HepG2 (cell line): ENCODE measurements at regions not wholly inside any gene's neighbourhood (a gene's known extent, or its start where the extent isn't known, plus 50 kb on each side); places are given as distances from the start of the nearest gene placed in this dataset.

Source experiments
- ATAC-seq: fragments of 200-7000 bp; cut with Tn5 transposase; 3 replicates; pipeline ENCODE4 v1.9.1; 2020; ENCODE audit warnings: mild to moderate bottlenecking, moderate library complexity
- BruUV-seq: library from RNA; stranded (reverse); fragments of 400-500 nt; replicated peaks from 2 replicates; lab custom pipeline; 2021; lab: Mats Ljungman, UMichigan
- CTCF ChIA-PET: fragments of 300-600 bp; formaldehyde crosslinking; extraction: SDS; loops from one replicate; lab custom pipeline; 2021; ENCODE audit warnings: low total read pairs, inconsistent platforms, low intra/inter-chr PET ratio; lab: Yijun Ruan, JAX
- POLR2A ChIA-PET: fragments of 350-600 bp; sonication (Branson Sonifier 250); formaldehyde crosslinking; loops from one replicate; lab custom pipeline; 2020; ENCODE audit warnings: antibody characterized with exemption, inconsistent platforms; lab: Yijun Ruan, JAX
- DNase-seq: peaks from one replicate; pipeline ENCODE4 v3.0.0-alpha.2; 2015; ENCODE audit warnings: low spot score
- FAIRE-seq: peaks from 3 replicates; lab custom pipeline; 2011; peaks lifted over from hg19 to GRCh38; lab: Jason Lieb, UNC
- H2AFZ ChIP-seq: one replicate; pipeline ENCODE4 v1.6.1; 2011; ENCODE audit warnings: low read length, inconsistent platforms
- H3K27ac ChIP-seq: fragments of 300-600 bp; 3 replicates; pipeline ENCODE4 v1.8.0; 2011; ENCODE audit warnings: mixed run types, mild to moderate bottlenecking, mixed read lengths, low read length, inconsistent platforms; ENCODE audit not compliant: insufficient read depth; ENCODE audit errors: extremely low read length
- H3K27me3 ChIP-seq, 2 experiments: fragments of 200-600 bp in 1 of 2; 2 replicates in 1 of 2; 3 replicates in 1 of 2; pipeline versions ENCODE4 v1.6.0 to v1.8.0; 2011; ENCODE audit warnings: low read length in 2 of 2, mild to moderate bottlenecking in 2 of 2, moderate library complexity in 2 of 2, inconsistent platforms in 1 of 2; ENCODE audit not compliant: insufficient read depth in 2 of 2, control insufficient read depth in 1 of 2
- H3K36me3 ChIP-seq, 2 experiments: fragments of 200-600 bp in 1 of 2; replicated peaks in 1 of 2; 2 replicates in 1 of 2; 3 replicates in 1 of 2; pipeline versions ENCODE4 v1.5.1 to v1.8.0; 2011; ENCODE audit warnings: low read length in 2 of 2, inconsistent platforms in 1 of 2; ENCODE audit not compliant: insufficient read depth in 2 of 2, control insufficient read depth in 1 of 2
- H3K4me1 ChIP-seq: 2 replicates; pipeline ENCODE4 v1.5.1; 2012; ENCODE audit warnings: low read length, inconsistent platforms; ENCODE audit not compliant: insufficient read depth
- H3K4me2 ChIP-seq: 2 replicates; pipeline ENCODE4 v1.6.0; 2011; ENCODE audit warnings: low read depth, low read length, inconsistent platforms
- H3K4me3 ChIP-seq, 3 experiments: fragments of 200-600 bp in 1 of 3; sonication (generic), shearing (Covaris generic) in 1 of 3; replicated peaks in 1 of 3; 2 replicates each; pipeline ENCODE4 v1.5.1; 2011 to 2016; ENCODE audit warnings: low read length in 3 of 3, inconsistent platforms in 2 of 3, low read depth in 2 of 3, mild to moderate bottlenecking in 2 of 3, control low read depth in 1 of 3, mixed read lengths in 1 of 3; ENCODE audit not compliant: insufficient read depth in 1 of 3
- H3K79me2 ChIP-seq: one replicate; pipeline ENCODE4 v1.6.1; 2011; ENCODE audit warnings: low read length, inconsistent platforms; ENCODE audit not compliant: insufficient read depth
- H3K9ac ChIP-seq: 2 replicates; pipeline ENCODE4 v1.6.0; 2011; ENCODE audit warnings: mild to moderate bottlenecking, low read depth, low read length, inconsistent platforms; ENCODE audit not compliant: insufficient read depth
- H3K9me3 ChIP-seq: 2 replicates; pipeline ENCODE4 v1.5.1; 2012; ENCODE audit warnings: mild to moderate bottlenecking, low read length
- H4K20me1 ChIP-seq: 2 replicates; pipeline ENCODE4 v1.6.0; 2011; ENCODE audit warnings: inconsistent platforms, mild to moderate bottlenecking, low read length, moderate library complexity; ENCODE audit not compliant: insufficient read depth
- ARHGAP35 ChIP-seq: sonication (generic); formaldehyde crosslinking; IDR thresholded peaks from 2 replicates; pipeline ENCODE4 v1.9.0; 2022; ENCODE audit warnings: mild to moderate bottlenecking, inconsistent platforms, moderate library complexity, missing genetic modification reagents, borderline replicate concordance
- NFE2L2 ChIP-seq: fragments of 150-350 bp; IDR thresholded peaks from 2 replicates; pipeline ENCODE4 v1.6.1; 2014; ENCODE audit warnings: low read length
- SP4 ChIP-seq: sonication (generic); formaldehyde crosslinking; IDR thresholded peaks from 2 replicates; pipeline ENCODE4 v1.8.1; 2023; ENCODE audit warnings: mild to moderate bottlenecking, missing genetic modification reagents
- THAP11 ChIP-seq: IDR thresholded peaks from 2 replicates; pipeline ENCODE4 v1.6.1; 2016; ENCODE audit warnings: missing biosample characterization, missing genetic modification reagents
- WGBS: methylation state at CpG from one replicate; pipeline ENCODE4 v1.1.6; 2017; ENCODE audit warnings: low lambda C conversion rate; 5-methylcytosine and 5-hydroxymethylcytosine counted together
- in situ Hi-C: cut with HindIII; loops from 2 replicates; pipeline ENCODE4 v1.10.0; 2017; ENCODE audit warnings: low pct_unique_long_range_greater_than_20kb; ENCODE audit not compliant: extremely low pct_ligation_motif_present
- intact Hi-C: fragments of 100-400 bp; cut with micrococcal nuclease; formaldehyde crosslinking; loops from one replicate; pipeline ENCODE4 v1.10.0; 2022; ENCODE audit not compliant: unreplicated experiment
- TF ChIP-seq, protein P1 (sequence below): sonication (generic); formaldehyde crosslinking; IDR thresholded peaks from 2 replicates; pipeline ENCODE4 v1.9.0; 2021; ENCODE audit warnings: missing genetic modification reagents, borderline replicate concordance
- TF ChIP-seq, protein P2 (sequence below), 2 experiments: sonication (generic) in 1 of 2; formaldehyde crosslinking in 1 of 2; IDR thresholded peaks; 2 replicates each; pipeline versions ENCODE4 v1.4.0 to v1.6.1; 2018 to 2020; ENCODE audit warnings: missing genetic modification reagents in 2 of 2, borderline replicate concordance in 1 of 2, low read depth in 1 of 2, mild to moderate bottlenecking in 1 of 2, missing biosample characterization in 1 of 2

GRCh38 chr18:55818284-55818683 lies 230.3 kb upstream of the TCF4 start:
- Histone ChIP-seq H3K9me3 (peaks cover 85% of the 10 kb centered on the region), H4K20me1 (no peaks in the 10 kb centered on the region), H3K27ac (no peak overlapping the region), H3K4me2 (no peak overlapping the region), H2AFZ (no peak overlapping the region), H3K4me3 (no peak overlapping the region), H3K36me3 (no peaks in the 10 kb centered on the region)
- FAIRE-seq (no peak), ATAC-seq (no peak), DNase-seq (no peak)
- in situ Hi-C loops, result no loop called here
- CTCF ChIA-PET, result no interaction called here
- TF ChIP-seq, protein P1, sequence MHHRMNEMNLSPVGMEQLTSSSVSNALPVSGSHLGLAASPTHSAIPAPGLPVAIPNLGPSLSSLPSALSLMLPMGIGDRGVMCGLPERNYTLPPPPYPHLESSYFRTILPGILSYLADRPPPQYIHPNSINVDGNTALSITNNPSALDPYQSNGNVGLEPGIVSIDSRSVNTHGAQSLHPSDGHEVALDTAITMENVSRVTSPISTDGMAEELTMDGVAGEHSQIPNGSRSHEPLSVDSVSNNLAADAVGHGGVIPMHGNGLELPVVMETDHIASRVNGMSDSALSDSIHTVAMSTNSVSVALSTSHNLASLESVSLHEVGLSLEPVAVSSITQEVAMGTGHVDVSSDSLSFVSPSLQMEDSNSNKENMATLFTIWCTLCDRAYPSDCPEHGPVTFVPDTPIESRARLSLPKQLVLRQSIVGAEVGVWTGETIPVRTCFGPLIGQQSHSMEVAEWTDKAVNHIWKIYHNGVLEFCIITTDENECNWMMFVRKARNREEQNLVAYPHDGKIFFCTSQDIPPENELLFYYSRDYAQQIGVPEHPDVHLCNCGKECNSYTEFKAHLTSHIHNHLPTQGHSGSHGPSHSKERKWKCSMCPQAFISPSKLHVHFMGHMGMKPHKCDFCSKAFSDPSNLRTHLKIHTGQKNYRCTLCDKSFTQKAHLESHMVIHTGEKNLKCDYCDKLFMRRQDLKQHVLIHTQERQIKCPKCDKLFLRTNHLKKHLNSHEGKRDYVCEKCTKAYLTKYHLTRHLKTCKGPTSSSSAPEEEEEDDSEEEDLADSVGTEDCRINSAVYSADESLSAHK (CRISPR knock-in tag), result no peak
- TF ChIP-seq ARHGAP35 (CRISPR knock-in tag) (no peak), THAP11 (no peak), SP4 (no peak), NFE2L2 (no peak)
- TF ChIP-seq, all 625 proteins: peak for 0
- H3K4me1 ChIP-seq, result no peaks in the 10 kb centered on the region
- 0% methylated on average over 1 of the region's 1 CpG for WGBS
- H3K9ac ChIP-seq, result no peak overlapping the region
- no peaks in the 10 kb centered on the region for H3K79me2 ChIP-seq
- intact Hi-C loops, result no loop called here
- H3K27me3 ChIP-seq, result no peaks in the 10 kb centered on the region
- no TSS peak for BruUV-seq
- POLR2A ChIA-PET, result no interaction called here

- Histone ChIP-seq H3K9ac (no peak overlapping the region), H4K20me1 (no peaks in the 10 kb centered on the region), H3K4me2 (no peak overlapping the region), H3K27me3 (no peaks in the 10 kb centered on the region), H3K4me1 (no peaks in the 10 kb centered on the region), H2AFZ (no peak overlapping the region), H3K27ac (no peak overlapping the region), H3K36me3 (no peaks in the 10 kb centered on the region), H3K4me3 (no peak overlapping the region), H3K79me2 (no peaks in the 10 kb centered on the region), H3K9me3 (peaks cover 54% of the 10 kb centered on the region)
- in situ Hi-C loops, result no loop called here
- CTCF ChIA-PET, result no interaction called here
- POLR2A ChIA-PET, result no interaction called here
- intact Hi-C loops, result no loop called here
- DNase-seq (no peak), ATAC-seq (no peak), FAIRE-seq (no peak)
- no TSS peak for BruUV-seq
- WGBS, result 28% methylated on average over 3 of the region's 3 CpGs
- TF ChIP-seq, protein P2, sequence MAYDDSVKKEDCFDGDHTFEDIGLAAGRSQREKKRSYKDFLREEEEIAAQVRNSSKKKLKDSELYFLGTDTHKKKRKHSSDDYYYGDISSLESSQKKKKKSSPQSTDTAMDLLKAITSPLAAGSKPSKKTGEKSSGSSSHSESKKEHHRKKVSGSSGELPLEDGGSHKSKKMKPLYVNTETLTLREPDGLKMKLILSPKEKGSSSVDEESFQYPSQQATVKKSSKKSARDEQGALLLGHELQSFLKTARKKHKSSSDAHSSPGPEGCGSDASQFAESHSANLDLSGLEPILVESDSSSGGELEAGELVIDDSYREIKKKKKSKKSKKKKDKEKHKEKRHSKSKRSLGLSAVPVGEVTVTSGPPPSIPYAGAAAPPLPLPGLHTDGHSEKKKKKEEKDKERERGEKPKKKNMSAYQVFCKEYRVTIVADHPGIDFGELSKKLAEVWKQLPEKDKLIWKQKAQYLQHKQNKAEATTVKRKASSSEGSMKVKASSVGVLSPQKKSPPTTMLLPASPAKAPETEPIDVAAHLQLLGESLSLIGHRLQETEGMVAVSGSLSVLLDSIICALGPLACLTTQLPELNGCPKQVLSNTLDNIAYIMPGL (CRISPR knock-in tag; IDR thresholded peaks at IDR 0.05; ENCODE audit: borderline replicate concordance in 1 of 2, low read depth in 1 of 2), result no peak
Measured at GRCh38 chr18:55811925-55812324, 223.9 kb upstream of the TCF4 start.
